Adrenal gland (tissue), 9 donors: ENCODE measurements at regions not wholly inside any gene's neighbourhood (a gene's known extent, or its start where the extent isn't known, plus 50 kb on each side); places are given as distances from the start of the nearest gene placed in this dataset.

ENCODE experiments used
- DNase-seq, 7 donors: peaks; one replicate each; pipeline ENCODE4 v3.0.0-alpha.2; 2019 to 2020
- H3K27ac ChIP-seq, 5 donors: fragments of 200-600 bp; sonication (generic) in 4 of 5; 1 replicate in 3 of 5; 2 replicates in 2 of 5; pipeline versions ENCODE4 v1.5.1 to v1.8.0; 2016 to 2020; ENCODE audit warnings: mild to moderate bottlenecking in 1 of 5
- H3K27me3 ChIP-seq: fragments of 200-600 bp; 2 replicates; pipeline ENCODE4 v1.8.0; 2021
- H3K36me3 ChIP-seq, 2 donors: fragments of 200-600 bp; replicated peaks in 1 of 2; 1 replicate in 1 of 2; 2 replicates in 1 of 2; pipeline versions ENCODE4 v1.5.1 to v1.8.0; 2018 to 2022
- H3K4me1 ChIP-seq, 2 donors: fragments of 200-600 bp; replicated peaks in 1 of 2; 1 replicate in 1 of 2; 2 replicates in 1 of 2; pipeline versions ENCODE4 v1.5.1 to v1.8.0; 2018 to 2021
- H3K4me3 ChIP-seq, 4 donors: fragments of 200-600 bp; sonication (generic) in 3 of 4; one replicate each; pipeline ENCODE4 v1.5.1; 2016 to 2018
- H3K9me3 ChIP-seq, 3 donors: fragments of 200-600 bp; sonication (generic) in 1 of 3; replicated peaks in 1 of 3; 1 replicate in 2 of 3; 2 replicates in 1 of 3; pipeline versions ENCODE4 v1.5.1 to v1.8.0; 2016 to 2021
- POLR2A ChIP-seq, 2 donors: fragments of 450-650 bp; IDR thresholded peaks; one replicate each; pipeline ENCODE4 v1.6.1; 2017; ENCODE audit warnings: antibody characterized with exemption in 2 of 2, mild to moderate bottlenecking in 2 of 2, moderate library complexity in 1 of 2
- WGBS, 4 donors: extraction: QIAGEN DNeasy Blood & Tissue Kit in 2 of 4; methylation state at CpG; one replicate each; pipeline versions ENCODE4 v1.1.5 to v1.1.7; 2013 to 2017; 5-methylcytosine and 5-hydroxymethylcytosine counted together
- intact Hi-C, 2 donors: fragments of 100-400 bp; cut with DNase I; formaldehyde crosslinking; loops; one replicate each; pipeline versions ENCODE4 v1.14.1 to v1.15.0; 2022 to 2023
- TF ChIP-seq, protein P1 (sequence below), 6 experiments: fragments of 450-650 bp in 4 of 6; fragments of 200-600 bp in 2 of 6; sonication (generic) in 1 of 6; IDR thresholded peaks; 1 replicate in 5 of 6; 2 replicates in 1 of 6; pipeline versions ENCODE4 v1.5.1 to v1.8.0; 2016 to 2021; ENCODE audit warnings: antibody characterized with exemption in 6 of 6, mild to moderate bottlenecking in 2 of 6, moderate library complexity in 1 of 6
- donor health status: healthy with polysubstance abuse.
- donor health status: Bipolar disorder and iron deficiency.
- donor health status: DM: yes; HTN: yes; CAD: no.
- donor health status: DM: no; HTN: no; CAD: no.
- donor health status: DM: no; HTN: no; CAD: no.

DNA sequence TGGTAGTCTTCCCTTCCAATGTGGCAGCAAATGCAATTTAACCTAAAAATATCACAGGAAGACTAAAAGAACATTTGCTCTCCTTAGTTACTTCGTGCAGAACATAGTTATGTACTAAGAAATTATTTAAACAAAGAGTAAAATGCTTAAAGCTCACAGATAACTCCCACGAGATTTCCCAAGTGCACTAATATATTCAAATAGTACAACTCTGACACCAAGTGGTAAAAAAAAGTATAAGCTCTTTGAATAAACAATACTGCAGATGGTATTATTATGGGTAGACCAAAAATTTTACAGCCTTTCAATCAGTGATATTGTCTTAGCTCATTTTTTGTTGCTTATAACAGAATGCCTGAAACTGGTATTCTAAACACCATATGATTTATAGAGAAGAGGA lies 52.8 kb upstream of the FILIP1 start:
- no peaks in the 10 kb centered on the region for H3K9me3 ChIP-seq
- H3K36me3 ChIP-seq, result no peaks in the 10 kb centered on the region
- no peak overlapping the region for H3K4me3 ChIP-seq
- DNase-seq, result no peak
- H3K27me3 ChIP-seq, result no peaks in the 10 kb centered on the region
- H3K27ac ChIP-seq, result no peak overlapping the region
- WGBS, 4 donors, result 17 to 45% (median 35%) methylated on average over 2 of the region's 2 CpGs
- no peak for TF ChIP-seq POLR2A (IDR thresholded peaks at IDR 0.05)
- TF ChIP-seq, protein P1, sequence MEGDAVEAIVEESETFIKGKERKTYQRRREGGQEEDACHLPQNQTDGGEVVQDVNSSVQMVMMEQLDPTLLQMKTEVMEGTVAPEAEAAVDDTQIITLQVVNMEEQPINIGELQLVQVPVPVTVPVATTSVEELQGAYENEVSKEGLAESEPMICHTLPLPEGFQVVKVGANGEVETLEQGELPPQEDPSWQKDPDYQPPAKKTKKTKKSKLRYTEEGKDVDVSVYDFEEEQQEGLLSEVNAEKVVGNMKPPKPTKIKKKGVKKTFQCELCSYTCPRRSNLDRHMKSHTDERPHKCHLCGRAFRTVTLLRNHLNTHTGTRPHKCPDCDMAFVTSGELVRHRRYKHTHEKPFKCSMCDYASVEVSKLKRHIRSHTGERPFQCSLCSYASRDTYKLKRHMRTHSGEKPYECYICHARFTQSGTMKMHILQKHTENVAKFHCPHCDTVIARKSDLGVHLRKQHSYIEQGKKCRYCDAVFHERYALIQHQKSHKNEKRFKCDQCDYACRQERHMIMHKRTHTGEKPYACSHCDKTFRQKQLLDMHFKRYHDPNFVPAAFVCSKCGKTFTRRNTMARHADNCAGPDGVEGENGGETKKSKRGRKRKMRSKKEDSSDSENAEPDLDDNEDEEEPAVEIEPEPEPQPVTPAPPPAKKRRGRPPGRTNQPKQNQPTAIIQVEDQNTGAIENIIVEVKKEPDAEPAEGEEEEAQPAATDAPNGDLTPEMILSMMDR (IDR thresholded peaks at IDR 0.05), result peak in 1 of 6 experiments; percentile 8
- intact Hi-C loops, result no loop called here
- no peaks in the 10 kb centered on the region for H3K4me1 ChIP-seq

DNA sequence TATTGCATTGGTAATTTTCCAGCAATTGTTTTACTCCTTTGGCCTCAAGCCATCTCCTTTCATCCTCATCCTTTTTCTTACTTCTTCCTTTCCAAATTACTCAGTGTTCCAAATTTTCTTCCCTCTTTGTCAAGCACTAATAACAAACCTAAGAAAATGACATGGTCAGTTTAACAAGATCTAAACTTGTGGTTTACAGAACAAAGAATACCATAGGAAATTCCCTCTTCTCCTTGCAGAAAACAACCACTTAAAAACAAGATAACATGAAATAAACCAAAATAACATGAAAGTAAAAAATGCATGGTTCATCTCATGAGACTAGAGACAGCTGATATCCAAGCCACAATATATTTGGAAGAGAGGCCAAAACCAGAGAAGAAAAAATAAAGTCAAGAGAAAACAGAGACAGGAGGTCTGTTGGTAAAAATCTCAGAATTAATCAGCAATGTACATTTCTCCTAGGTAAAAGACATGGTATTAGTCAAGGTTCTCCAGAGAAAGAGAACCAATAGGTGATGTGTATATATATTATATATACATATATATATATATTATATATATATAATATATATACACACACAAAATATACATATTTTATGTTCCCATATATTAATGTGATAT lies 51.0 kb upstream of the SENP6 start:
- no peak for DNase-seq
- intact Hi-C loops, result no loop called here
- Histone ChIP-seq H3K4me3 (no peak overlapping the region), H3K36me3 (no peaks in the 10 kb centered on the region), H3K4me1 (no peaks in the 10 kb centered on the region), H3K27me3 (no peaks in the 10 kb centered on the region), H3K27ac (no peak overlapping the region), H3K9me3 (no peaks in the 10 kb centered on the region)
- TF ChIP-seq, protein P1 (IDR thresholded peaks at IDR 0.05), result no peak
- TF ChIP-seq POLR2A (IDR thresholded peaks at IDR 0.05), result no peak

DNA sequence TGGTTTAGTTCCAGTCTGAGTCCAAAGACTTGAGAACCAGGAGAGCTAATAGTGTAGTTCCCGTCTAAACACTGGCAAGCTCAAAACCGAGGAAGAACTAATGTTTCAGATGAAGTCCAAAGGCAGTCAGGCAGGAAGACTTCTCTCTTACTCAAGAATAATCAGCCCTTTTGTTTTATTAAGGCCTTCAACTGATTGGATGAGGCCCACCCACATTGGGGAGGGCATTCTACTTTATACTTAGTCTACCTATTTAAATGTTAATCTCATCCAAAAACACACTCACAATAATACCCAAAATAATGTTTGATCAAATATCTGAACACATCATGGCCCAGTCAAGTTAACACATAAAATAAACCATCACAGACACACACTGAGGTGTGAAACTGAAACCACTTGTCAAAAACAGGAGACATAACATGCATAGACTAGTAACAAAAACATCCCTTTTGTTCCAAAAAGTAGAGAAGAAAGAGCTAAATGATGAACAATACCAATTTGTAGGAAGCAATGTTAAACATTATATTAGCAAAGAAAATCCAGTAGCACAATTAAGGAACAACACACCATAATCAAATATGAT lies 50.2 kb upstream of the SENP6 start:
- Histone ChIP-seq H3K27ac (no peak overlapping the region), H3K27me3 (no peaks in the 10 kb centered on the region), H3K4me1 (no peaks in the 10 kb centered on the region), H3K4me3 (no peak overlapping the region), H3K36me3 (no peaks in the 10 kb centered on the region), H3K9me3 (no peaks in the 10 kb centered on the region)
- TF ChIP-seq, protein P1 (IDR thresholded peaks at IDR 0.05), result no peak
- no peak for TF ChIP-seq POLR2A (IDR thresholded peaks at IDR 0.05)
- 76 to 93% (median 80%) methylated on average over 2 of the region's 2 CpGs for WGBS, 4 donors
- no peak for DNase-seq
- intact Hi-C loops, result no loop called here
